ENCODE measurements at regions not wholly inside any gene's neighbourhood (a gene's known extent, or its start where the extent isn't known, plus 50 kb on each side); places are given as distances from the start of the nearest gene placed in this dataset.

GRCh38 chr1:227459326-227459841 lies 104.0 kb upstream of the ZNF678 start:
- no peak overlapping the region for H3K27ac ChIP-seq (ENCODE audit: insufficient read depth, low read depth, low read length)
- ChIA-PET POLR2A (no interaction called here), CTCF (no interaction called here)
- H3K9me3 ChIP-seq (replicated peaks; ENCODE audit: control insufficient read depth, insufficient read depth, low read length) = no peaks in the 10 kb centered on the region
- no peaks in the 10 kb centered on the region for H3K9me1 ChIP-seq (replicated peaks; ENCODE audit: control insufficient read depth, extremely low read depth, insufficient read depth, low read length)
- no peaks in the 10 kb centered on the region for H3K4me1 ChIP-seq (ENCODE audit: control insufficient read depth, extremely low read depth, insufficient read depth, low read length)
- DNase-seq (ENCODE audit: low read depth, low spot score) = no peak
- no peak overlapping the region for H3K9ac ChIP-seq (replicated peaks; ENCODE audit: extremely low read depth, insufficient read depth, low read length)
- no peaks in the 10 kb centered on the region for H3K36me3 ChIP-seq (ENCODE audit: control insufficient read depth in 2 of 2, extremely low read depth in 1 of 2, insufficient read depth in 2 of 2, low read length in 2 of 2)
- H3K79me2 ChIP-seq (ENCODE audit: control insufficient read depth, insufficient read depth, low read length) = no peaks in the 10 kb centered on the region
- BruUV-seq (replicated peaks) = no TSS peak
- peaks cover 9 to 18% of the 10 kb centered on the region in 2 experiments for H3K27me3 ChIP-seq (ENCODE audit: control insufficient read depth in 2 of 2, insufficient read depth in 2 of 2, low read length in 2 of 2)
- TF ChIP-seq MAX (IDR thresholded peaks at IDR 0.05; ENCODE audit: insufficient read depth, insufficient read length) (no peak), FOS (IDR thresholded peaks at IDR 0.05; ENCODE audit: borderline replicate concordance, insufficient read depth, low read length) (no peak), CTCF (IDR thresholded peaks at IDR 0.05; ENCODE audit: extremely low read depth in 1 of 2, insufficient read depth in 1 of 2, low read depth in 1 of 2, low read length in 2 of 2) (no peak), POLR2A (IDR thresholded peaks at IDR 0.05; ENCODE audit: low read depth, low read length) (no peak), MYC (IDR thresholded peaks at IDR 0.05; ENCODE audit: low read depth, low read length) (no peak), EZH2 (IDR thresholded peaks at IDR 0.05; ENCODE audit: borderline replicate concordance, low read depth, low read length, severe bottlenecking) (no peak), POLR2AphosphoS5 (IDR thresholded peaks at IDR 0.05; ENCODE audit: insufficient read depth, low read depth, low read length) (no peak), GATA2 (IDR thresholded peaks at IDR 0.05; ENCODE audit: insufficient read depth, insufficient read length, low read depth, low read length) (no peak), JUN (IDR thresholded peaks at IDR 0.05; ENCODE audit: borderline replicate concordance, insufficient read depth, insufficient read length, low read depth) (no peak)
- no peak overlapping the region for H3K4me3 ChIP-seq (replicated peaks in 1 of 3; ENCODE audit: insufficient read depth in 1 of 3, low read depth in 1 of 3, low read length in 3 of 3)
- FAIRE-seq = no peak
- dilution Hi-C loops (cut with MboI; ENCODE audit: extremely low pct_ligation_motif_present, low sequenced_read_pairs) (no loop called here), intact Hi-C loops (cut with micrococcal nuclease) (no loop called here)
- H2AFZ ChIP-seq (ENCODE audit: low read depth, low read length) = no peak overlapping the region
- H3K4me2 ChIP-seq (ENCODE audit: insufficient read depth, low read length) = no peak overlapping the region
- H4K20me1 ChIP-seq (replicated peaks; ENCODE audit: control insufficient read depth, extremely low read depth, insufficient read depth, low read length) = no peaks in the 10 kb centered on the region

Data from endothelial cell of umbilical vein (primary cell).